Bronchial epithelial cell (primary cell): ENCODE measurements at regions not wholly inside any gene's neighbourhood (a gene's known extent, or its start where the extent isn't known, plus 50 kb on each side); places are given as distances from the start of the nearest gene placed in this dataset.

Source experiments
- DNase-seq: peaks from one replicate; pipeline ENCODE4 v3.0.0-alpha.2; 2010; ENCODE audit warnings: low read depth
- FAIRE-seq: peaks from 2 replicates; lab custom pipeline; 2011; peaks lifted over from hg19 to GRCh38; lab: Jason Lieb, UNC
- H3K27me3 ChIP-seq: 2 replicates; pipeline ENCODE4 v1.5.1; 2011; ENCODE audit warnings: low read length; ENCODE audit not compliant: control insufficient read depth, insufficient read depth
- H3K36me3 ChIP-seq: 2 replicates; pipeline ENCODE4 v1.5.1; 2011; ENCODE audit warnings: low read length; ENCODE audit not compliant: control insufficient read depth, insufficient read depth
- H3K4me3 ChIP-seq: 2 replicates; pipeline ENCODE4 v1.5.1; 2011; ENCODE audit warnings: mild to moderate bottlenecking, low read depth, low read length, control low read depth
- CTCF ChIP-seq: IDR thresholded peaks from 2 replicates; pipeline ENCODE4 v1.5.1; 2011; ENCODE audit warnings: mild to moderate bottlenecking, moderate library complexity, low read length, control low read depth, inconsistent platforms; ENCODE audit not compliant: insufficient read depth, severe bottlenecking

GRCh38 chr4:111699165-111699564, 446.1 kb upstream of the FAM241A start:
- Histone ChIP-seq H3K36me3 (no peaks in the 10 kb centered on the region), H3K4me3 (no peak overlapping the region), H3K27me3 (no peaks in the 10 kb centered on the region)
- TF ChIP-seq CTCF = no peak
- DNase-seq = no peak
- FAIRE-seq = no peak

GRCh38 chr4:111701102-111701501, 444.2 kb upstream of the FAM241A start:
- no peak for DNase-seq
- TF ChIP-seq CTCF = no peak
- FAIRE-seq = no peak
- Histone ChIP-seq H3K36me3 (no peaks in the 10 kb centered on the region), H3K27me3 (no peaks in the 10 kb centered on the region), H3K4me3 (no peak overlapping the region)

- H3K4me3 ChIP-seq = no peak overlapping the region
- no peaks in the 10 kb centered on the region for H3K36me3 ChIP-seq
- FAIRE-seq (no peak), DNase-seq (no peak)
- H3K27me3 ChIP-seq = no peaks in the 10 kb centered on the region
- TF ChIP-seq CTCF = no peak
Observed at GRCh38 chr4:111707491-111707890, 437.8 kb upstream of the FAM241A start.

DNA sequence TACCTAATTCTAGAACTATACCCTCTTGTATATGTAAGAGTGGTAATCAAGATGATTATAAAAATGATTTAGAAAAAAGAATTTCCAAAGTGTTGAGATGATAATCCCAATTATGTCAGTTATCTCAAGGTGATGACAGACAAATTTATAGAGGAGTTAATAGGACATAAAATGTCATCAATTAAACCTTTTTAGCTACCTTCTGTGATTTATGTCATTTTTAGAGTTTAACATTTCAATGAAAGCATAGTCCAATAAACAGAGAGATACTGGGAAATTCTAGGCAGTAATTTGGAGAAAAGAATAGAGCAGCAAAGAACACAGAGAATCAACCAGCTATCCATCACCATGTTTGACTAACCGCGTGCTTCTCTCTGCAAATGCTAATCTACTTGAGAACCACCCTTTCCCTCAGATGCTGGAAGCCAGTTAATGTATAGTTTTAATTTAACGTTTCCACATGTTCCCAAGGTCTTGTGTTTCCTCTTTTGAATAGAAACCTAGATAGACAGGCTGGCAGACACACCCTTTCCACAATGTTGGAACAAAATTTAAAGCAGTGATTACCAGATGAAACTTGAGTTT, 433.1 kb upstream of the FAM241A start:
- no peak for DNase-seq
- FAIRE-seq = no peak
- TF ChIP-seq CTCF = no peak
- Histone ChIP-seq H3K36me3 (no peaks in the 10 kb centered on the region), H3K4me3 (no peak overlapping the region), H3K27me3 (no peaks in the 10 kb centered on the region)

DNA sequence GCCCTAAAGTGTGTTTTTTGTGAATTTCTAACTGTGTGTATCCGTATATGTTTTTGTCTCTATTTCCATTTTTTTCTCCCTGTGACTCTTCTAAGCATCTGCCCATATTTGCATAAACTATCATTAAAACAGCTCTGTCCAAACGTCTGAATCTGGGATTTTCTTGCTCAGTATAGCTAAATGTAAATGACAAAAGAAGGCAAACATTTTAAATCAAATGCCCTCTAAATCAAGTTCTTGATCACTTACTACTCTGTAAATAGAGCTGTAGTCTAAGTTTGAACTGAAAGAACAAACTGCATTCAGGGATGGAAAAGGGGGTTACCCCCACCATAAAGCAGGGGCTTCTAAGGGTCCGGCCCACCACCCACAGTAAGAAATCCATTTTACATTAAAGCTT, 432.0 kb upstream of the FAM241A start:
- no peak overlapping the region for H3K4me3 ChIP-seq
- H3K36me3 ChIP-seq = no peaks in the 10 kb centered on the region
- TF ChIP-seq CTCF = no peak
- no peaks in the 10 kb centered on the region for H3K27me3 ChIP-seq
- no peak for FAIRE-seq
- DNase-seq = no peak

DNA sequence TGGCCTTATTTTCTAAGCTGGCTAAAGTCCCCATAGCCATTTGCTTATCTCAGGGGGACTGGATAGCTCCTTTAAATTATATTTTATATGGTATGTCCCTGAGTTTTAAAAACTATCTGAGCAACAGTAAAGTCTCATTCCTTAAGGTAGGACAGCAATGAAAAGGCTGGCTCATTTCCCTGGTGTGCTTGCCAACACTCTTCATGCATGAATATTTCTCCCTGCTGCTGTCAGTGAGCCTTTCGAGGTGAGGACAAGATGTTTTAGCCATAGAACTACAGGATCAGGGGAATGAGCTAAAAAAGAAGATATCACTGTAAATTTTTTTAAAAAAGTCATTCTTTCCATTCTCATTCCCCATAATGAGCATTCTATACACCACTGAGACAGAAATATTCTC, 427.3 kb upstream of the FAM241A start:
- no peak for DNase-seq
- TF ChIP-seq CTCF = no peak
- H3K36me3 ChIP-seq = no peaks in the 10 kb centered on the region
- no peak for FAIRE-seq
- H3K4me3 ChIP-seq = no peak overlapping the region
- no peaks in the 10 kb centered on the region for H3K27me3 ChIP-seq
